OCI-M2 (cell line): ENCODE measurements at regions not wholly inside any gene's neighbourhood (a gene's known extent, or its start where the extent isn't known, plus 50 kb on each side); places are given as distances from the start of the nearest gene placed in this dataset.

Experiments used
- DNase-seq: peaks from one replicate; lab custom pipeline; 2025; ENCODE audit not compliant: unreplicated experiment; lab: John Stamatoyannopoulos, UW

DNA sequence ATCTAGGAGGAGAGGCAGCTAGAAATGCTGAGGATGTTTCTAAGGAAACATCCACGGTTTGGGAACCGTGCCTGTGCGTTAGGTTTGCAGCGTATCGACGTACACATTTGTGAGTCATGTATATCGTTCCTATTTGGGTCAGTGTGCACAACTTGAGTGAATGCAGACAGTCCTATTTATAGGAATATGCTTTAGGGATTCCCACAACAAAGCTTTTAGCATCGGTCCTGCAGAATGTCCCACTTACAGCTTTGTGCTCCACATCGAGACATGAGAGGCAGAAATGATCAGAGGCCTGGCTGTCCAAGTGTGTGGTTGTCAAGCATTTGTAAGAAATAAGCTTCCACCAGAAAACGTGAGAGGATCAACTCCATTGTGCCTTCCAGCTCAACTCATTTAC is 1282.7 kb upstream of the WWC1 start:
- DNase-seq, result no peak

DNA sequence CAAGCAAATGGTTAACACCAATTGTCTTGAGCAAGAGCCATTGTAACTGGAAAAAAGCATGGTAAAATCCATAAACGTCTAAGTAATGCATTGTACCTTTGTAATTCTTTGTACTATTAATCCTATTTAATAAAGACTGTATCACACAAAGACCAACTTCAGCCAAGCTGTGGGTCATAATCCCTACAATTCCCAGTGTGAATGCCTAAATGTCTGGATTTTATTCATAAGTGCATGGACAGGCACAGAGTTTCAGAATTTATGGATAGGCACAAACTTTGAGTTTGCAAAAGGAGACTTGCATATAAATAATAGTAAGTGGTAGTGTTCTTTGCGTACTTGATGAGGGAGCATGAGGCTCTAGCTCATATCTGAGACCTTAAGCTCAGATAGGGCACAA is 1280.2 kb upstream of the WWC1 start:
- DNase-seq, result no peak

- no peak for DNase-seq
Measured at GRCh38 chr5:167012123-167013034, 1279.1 kb upstream of the WWC1 start.

GRCh38 chr5:167014401-167015056 is 1276.9 kb upstream of the WWC1 start:
- no peak for DNase-seq

DNA sequence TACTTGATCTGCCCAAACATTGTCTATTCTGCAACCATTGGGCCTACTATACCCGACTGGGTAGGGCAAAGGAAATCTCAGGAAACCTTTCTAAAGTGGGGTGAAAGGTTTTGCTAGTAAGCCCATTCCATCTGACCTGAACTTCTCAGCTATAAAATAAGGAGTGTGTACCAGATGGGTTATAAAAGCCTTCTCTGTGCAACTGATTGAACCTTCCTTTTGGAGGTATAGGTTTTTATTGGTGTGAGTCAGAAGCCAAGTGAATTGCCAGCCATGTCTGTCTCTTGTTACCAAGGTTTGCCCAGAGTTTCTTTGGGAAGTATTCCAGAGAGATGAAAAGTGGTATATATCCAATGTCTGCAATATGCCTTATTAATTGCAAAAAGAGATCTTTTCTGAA is 1271.0 kb upstream of the WWC1 start:
- DNase-seq, result no peak

DNA sequence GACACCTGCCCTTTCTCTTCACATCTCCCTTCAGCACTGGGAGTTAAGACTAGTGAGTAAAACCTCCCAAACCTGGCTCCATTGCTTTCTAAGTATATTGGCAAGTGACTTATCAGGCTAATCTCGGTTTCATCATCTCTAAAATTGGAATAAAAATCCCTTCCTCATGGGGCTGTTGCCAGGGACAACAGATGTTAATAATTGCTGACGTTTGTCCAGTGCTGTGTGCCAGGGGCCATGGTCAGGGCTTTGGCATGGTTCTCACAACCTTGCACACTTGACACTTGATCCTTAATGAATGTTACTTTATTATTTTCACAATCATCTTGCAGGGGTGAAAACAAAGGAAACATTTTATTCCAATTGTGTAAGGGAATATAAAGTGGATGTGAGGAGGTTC is 1262.0 kb upstream of the WWC1 start:
- no peak for DNase-seq

DNA sequence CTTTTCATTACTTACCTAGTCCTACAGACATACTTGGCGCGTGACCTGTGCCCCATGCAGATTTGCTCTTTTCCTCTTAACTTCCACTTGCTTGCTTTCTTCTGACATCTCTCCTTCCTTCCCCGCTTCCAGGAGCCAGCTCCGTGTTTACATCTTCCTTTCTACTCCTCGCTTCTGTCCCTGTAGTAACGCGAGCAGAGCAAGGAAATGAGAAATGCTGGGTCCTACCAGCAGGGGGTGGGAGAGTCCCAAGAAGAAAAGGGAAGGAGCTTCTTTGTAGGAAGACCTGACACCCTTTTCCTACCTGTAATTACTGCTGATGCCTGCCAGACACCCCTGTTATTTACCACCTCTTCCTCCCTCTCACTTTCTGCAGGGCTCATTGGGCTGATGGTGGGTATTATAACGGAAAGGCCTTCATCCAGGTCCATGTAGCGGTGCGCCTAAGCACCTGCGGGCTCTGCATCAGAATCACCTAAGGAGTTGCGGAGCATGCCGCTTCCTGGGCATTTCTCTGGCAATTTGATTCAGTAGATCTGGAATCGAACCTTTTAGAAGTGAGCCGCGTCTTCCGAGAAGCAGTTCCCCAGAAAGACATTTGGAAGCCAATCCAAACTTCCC is 1260.8 kb upstream of the WWC1 start:
- DNase-seq, result no peak

GRCh38 chr5:167036585-167036984 is 1254.9 kb upstream of the WWC1 start:
- DNase-seq, result no peak

DNA sequence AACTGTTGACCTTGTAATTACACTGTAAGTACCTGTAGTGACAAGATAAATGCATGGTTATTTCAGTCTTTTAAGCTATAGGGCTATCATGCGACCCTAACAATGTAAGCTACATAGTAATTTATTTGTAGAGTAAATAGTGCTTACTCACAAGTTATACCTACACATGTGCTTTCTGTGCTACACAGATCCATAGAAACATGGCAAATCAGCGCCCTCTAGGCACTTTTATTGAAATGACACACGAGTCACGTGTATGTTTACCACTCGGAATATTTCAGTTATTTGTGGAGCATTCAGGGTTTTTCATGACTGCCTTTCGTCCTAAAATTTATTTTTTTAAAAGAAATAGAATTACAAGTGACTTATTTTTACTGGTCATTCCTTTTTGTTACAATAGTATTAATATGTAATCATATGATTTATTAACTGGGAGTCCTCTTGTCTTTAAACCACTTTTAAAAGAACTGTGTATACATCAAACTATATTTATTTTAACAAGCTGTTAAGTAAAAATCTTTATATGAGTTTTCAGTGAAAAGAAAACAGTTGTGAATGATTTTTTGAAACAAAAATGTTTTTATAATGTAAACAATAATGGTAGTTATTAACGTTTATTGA is 1242.3 kb upstream of the WWC1 start:
- no peak for DNase-seq

GRCh38 chr5:167049771-167050567 is 1241.5 kb upstream of the WWC1 start:
- DNase-seq, result no peak

- DNase-seq, result no peak
Measured at GRCh38 chr5:167050568-167051401, 1240.7 kb upstream of the WWC1 start.

- no peak for DNase-seq
Measured at GRCh38 chr5:167051402-167051768, 1240.1 kb upstream of the WWC1 start.

- no peak for DNase-seq
Measured at GRCh38 chr5:167052791-167053190, 1238.7 kb upstream of the WWC1 start.

DNA sequence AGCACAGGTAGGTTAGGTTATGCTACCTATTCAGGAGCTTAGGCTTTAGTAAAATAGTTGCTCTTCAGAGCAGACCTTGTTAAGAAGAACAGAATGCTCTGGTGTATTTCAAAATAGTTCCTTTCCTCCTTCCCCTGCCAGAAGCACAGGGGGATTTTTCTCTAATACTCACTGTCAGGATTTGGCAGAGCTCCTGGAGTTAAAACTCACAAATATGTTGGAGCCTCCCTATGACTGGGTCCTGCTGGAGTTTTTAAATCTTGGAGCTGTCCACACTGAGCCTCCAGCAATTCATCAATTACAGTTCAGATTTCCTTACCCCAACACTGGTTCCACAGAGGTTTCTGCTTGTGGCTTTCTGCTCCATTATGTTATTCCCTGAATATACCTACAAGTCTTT is 1233.8 kb upstream of the WWC1 start:
- DNase-seq, result no peak

- no peak for DNase-seq
Measured at GRCh38 chr5:167061695-167062094, 1229.8 kb upstream of the WWC1 start.

DNA sequence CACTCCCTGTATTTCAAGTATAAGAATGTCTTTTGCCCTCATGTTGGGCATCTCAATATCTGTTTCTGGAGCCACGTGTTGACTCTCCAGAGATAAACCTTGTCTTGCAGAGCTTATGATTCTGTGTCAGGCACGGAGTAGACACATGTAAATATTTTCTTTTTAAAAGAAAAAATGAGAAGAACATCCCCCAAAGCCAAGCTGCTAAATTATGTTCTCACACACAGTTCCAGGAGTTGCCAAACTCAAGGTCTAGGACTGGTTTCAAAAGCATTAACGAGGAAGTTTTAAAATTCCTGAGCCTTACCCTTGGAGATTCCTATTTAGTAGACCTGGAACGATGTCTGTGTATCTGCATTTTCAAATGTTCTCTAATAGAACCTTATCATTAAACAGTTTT is 1228.3 kb upstream of the WWC1 start:
- DNase-seq, result no peak

- DNase-seq, result no peak
Measured at GRCh38 chr5:167063788-167064187, 1227.7 kb upstream of the WWC1 start.

DNA sequence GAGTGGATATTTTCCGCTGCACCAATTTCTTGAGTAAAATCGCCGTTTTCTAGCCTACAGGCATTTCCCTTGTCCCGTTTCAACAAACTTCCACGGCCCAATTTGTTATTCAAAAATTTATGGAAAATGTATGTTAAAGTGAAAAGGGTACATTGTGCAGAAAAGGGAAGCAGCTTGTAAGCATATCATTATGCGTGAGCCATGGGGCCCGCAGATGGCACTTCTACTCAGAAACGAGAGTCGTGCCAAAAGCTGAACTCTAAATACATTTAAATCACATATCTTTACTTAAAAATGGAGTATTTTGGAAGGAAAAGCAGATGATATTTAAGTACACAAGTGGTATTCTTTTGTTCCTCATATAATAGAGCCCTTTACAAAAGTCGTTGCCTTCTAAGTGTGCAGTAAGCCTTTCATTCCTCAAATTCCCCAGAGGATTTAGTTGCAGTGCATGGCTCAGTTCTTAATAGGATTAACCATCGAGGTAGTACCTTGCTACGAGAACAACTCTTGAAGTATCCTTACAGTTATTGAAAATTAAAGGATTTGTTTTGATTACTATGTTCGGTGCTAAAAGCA is 1227.2 kb upstream of the WWC1 start:
- no peak for DNase-seq

DNA sequence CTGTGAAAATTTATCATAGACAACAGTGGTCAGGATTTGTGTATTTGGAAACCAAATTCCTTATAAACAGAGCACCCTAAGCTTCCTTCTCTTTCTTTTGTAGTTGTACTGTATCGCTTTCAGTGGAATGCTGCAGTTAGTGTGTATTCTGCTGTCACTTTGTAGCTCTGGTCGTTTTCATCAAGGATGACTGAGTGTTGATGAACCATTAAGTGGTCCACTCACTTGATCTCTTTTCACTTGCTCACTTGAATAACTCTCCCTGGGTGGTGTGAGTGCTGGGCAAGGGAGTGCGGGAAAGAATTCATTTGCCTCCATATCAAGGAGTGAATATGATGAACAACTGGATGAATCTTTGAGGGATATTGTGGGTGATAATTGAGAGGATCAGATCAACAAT is 1225.7 kb upstream of the WWC1 start:
- DNase-seq, result no peak
